ENCODE measurements at regions not wholly inside any gene's neighbourhood (a gene's known extent, or its start where the extent isn't known, plus 50 kb on each side); places are given as distances from the start of the nearest gene placed in this dataset.

DNA sequence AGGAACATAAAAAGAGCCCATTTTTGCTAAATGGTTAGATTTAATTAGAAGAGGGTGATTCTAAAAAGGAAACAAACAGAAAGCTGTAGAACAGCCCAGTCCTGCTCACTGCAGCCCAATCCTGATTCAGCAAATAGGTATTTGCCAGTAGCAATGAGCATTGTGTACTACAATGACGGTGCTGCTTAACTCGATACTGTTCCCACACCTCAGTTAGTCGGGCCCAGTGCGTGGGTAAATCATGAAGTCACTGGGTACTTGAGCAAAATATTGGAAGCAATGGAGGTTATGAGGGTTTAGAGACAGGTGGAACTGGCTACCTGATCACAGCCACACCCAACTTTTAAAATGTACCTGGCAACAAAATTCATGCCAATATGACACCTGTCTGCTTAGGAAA lies 101.5 kb upstream of the ADGRL2 start:
- TF ChIP-seq POLR2A (IDR thresholded peaks at IDR 0.05) (no peak), CTCF (IDR thresholded peaks at IDR 0.05) (no peak)
